Sigmoid colon (tissue), 6 donors: ENCODE measurements at regions not wholly inside any gene's neighbourhood (a gene's known extent, or its start where the extent isn't known, plus 50 kb on each side); places are given as distances from the start of the nearest gene placed in this dataset.
"Not testable (repeated sequence)": the region's sequence is repeated elsewhere in the genome, so short reads cannot be mapped to it uniquely, and the experiment has no call there.

Experiments used
- DNase-seq: peaks from one replicate; pipeline ENCODE4 v3.0.0-alpha.2; 2019
- H3K27ac ChIP-seq, 4 donors: fragments of 200-600 bp; sonication (generic); one replicate each; pipeline ENCODE4 v1.5.1; 2016 to 2019; ENCODE audit warnings: mild to moderate bottlenecking in 1 of 4
- H3K27me3 ChIP-seq, 3 donors: fragments of 200-600 bp; sonication (generic); one replicate each; pipeline ENCODE4 v1.5.1; 2019; ENCODE audit warnings: mild to moderate bottlenecking in 1 of 3
- H3K36me3 ChIP-seq, 4 donors: fragments of 200-600 bp; sonication (generic); one replicate each; pipeline ENCODE4 v1.5.1; 2016 to 2019
- H3K4me1 ChIP-seq, 4 donors: fragments of 200-600 bp; sonication (generic); one replicate each; pipeline ENCODE4 v1.5.1; 2017 to 2019
- H3K4me3 ChIP-seq, 4 donors: fragments of 200-600 bp; sonication (generic); one replicate each; pipeline ENCODE4 v1.5.1; 2017 to 2019; ENCODE audit warnings: mild to moderate bottlenecking in 2 of 4, moderate library complexity in 1 of 4
- H3K9me3 ChIP-seq, 4 donors: fragments of 200-600 bp in 3 of 4; sonication (generic) in 3 of 4; one replicate each; pipeline versions ENCODE4 v1.5.1 to v1.6.1; 2013 to 2019
- CTCF ChIP-seq, 4 experiments: fragments of 450-650 bp in 3 of 4; fragments of 200-600 bp in 1 of 4; IDR thresholded peaks; one replicate each; pipeline ENCODE4 v1.5.1; 2016 to 2019; ENCODE audit warnings: antibody characterized with exemption in 4 of 4, mild to moderate bottlenecking in 3 of 4, moderate library complexity in 2 of 4
- EP300 ChIP-seq, 4 donors: sonication (generic); formaldehyde crosslinking; IDR thresholded peaks; one replicate each; pipeline ENCODE4 v1.6.1; 2017; ENCODE audit warnings: antibody characterized with exemption in 4 of 4
- POLR2A ChIP-seq, 2 donors: fragments of 450-650 bp; IDR thresholded peaks; one replicate each; pipeline ENCODE4 v1.6.1; 2016; ENCODE audit warnings: antibody characterized with exemption in 2 of 2, mild to moderate bottlenecking in 2 of 2, moderate library complexity in 2 of 2
- POLR2AphosphoS5 ChIP-seq, 4 donors: sonication (generic); formaldehyde crosslinking; IDR thresholded peaks; one replicate each; pipeline ENCODE4 v1.6.1; 2017; ENCODE audit warnings: antibody characterized with exemption in 4 of 4
- WGBS, 2 donors: extraction: QIAGEN DNeasy Blood & Tissue Kit; methylation state at CpG; one replicate each; pipeline ENCODE4 v1.1.7; 2013; 5-methylcytosine and 5-hydroxymethylcytosine counted together
- intact Hi-C: fragments of 100-400 bp; cut with DNase I; formaldehyde crosslinking; loops from one replicate; pipeline ENCODE4 v1.15.1; 2023
- donor health status: healthy with polysubstance abuse.
- donor health status: healthy.

GRCh38 chr20:26154224-26154623 is 457.6 kb upstream of the ZNF337 start:
- TF ChIP-seq EP300 (IDR thresholded peaks at IDR 0.05) (no peak), POLR2A (IDR thresholded peaks at IDR 0.05) (no peak), POLR2AphosphoS5 (IDR thresholded peaks at IDR 0.05) (no peak), CTCF (IDR thresholded peaks at IDR 0.05) (no peak)
- H3K36me3 ChIP-seq = no peaks in the 10 kb centered on the region
- H3K27me3 ChIP-seq = no peaks in the 10 kb centered on the region
- no peaks in the 10 kb centered on the region for H3K4me1 ChIP-seq
- no peak overlapping the region for H3K4me3 ChIP-seq
- no peak overlapping the region for H3K27ac ChIP-seq
- no peak for DNase-seq
- WGBS, 2 donors = 74 to 77% methylated on average over 3 of the region's 3 CpGs
- no peaks in the 10 kb centered on the region for H3K9me3 ChIP-seq
- intact Hi-C loops = no loop called here

GRCh38 chr20:26135325-26136110 is 438.9 kb upstream of the ZNF337 start:
- Histone ChIP-seq H3K27ac (no peak overlapping the region), H3K4me3 (no peak overlapping the region), H3K27me3 (no peaks in the 10 kb centered on the region), H3K9me3 (no peaks in the 10 kb centered on the region), H3K4me1 (no peaks in the 10 kb centered on the region), H3K36me3 (no peaks in the 10 kb centered on the region)
- intact Hi-C loops = no loop called here
- no peak for TF ChIP-seq EP300 (IDR thresholded peaks at IDR 0.05)
- TF ChIP-seq POLR2A (IDR thresholded peaks at IDR 0.05) = no peak
- TF ChIP-seq CTCF (IDR thresholded peaks at IDR 0.05) = no peak
- TF ChIP-seq POLR2AphosphoS5 (IDR thresholded peaks at IDR 0.05) = no peak
- WGBS, 2 donors = 90% methylated on average over 19 of the region's 19 CpGs
- DNase-seq = no peak

GRCh38 chr20:26134606-26135005 is 438.0 kb upstream of the ZNF337 start:
- H3K4me3 ChIP-seq = no peak overlapping the region
- TF ChIP-seq POLR2AphosphoS5 (IDR thresholded peaks at IDR 0.05) (no peak), CTCF (IDR thresholded peaks at IDR 0.05) (no peak), POLR2A (IDR thresholded peaks at IDR 0.05) (no peak), EP300 (IDR thresholded peaks at IDR 0.05) (no peak)
- H3K36me3 ChIP-seq = no peaks in the 10 kb centered on the region
- H3K27ac ChIP-seq = no peak overlapping the region
- H3K9me3 ChIP-seq = no peaks in the 10 kb centered on the region
- H3K4me1 ChIP-seq = no peaks in the 10 kb centered on the region
- no peaks in the 10 kb centered on the region for H3K27me3 ChIP-seq
- 88 to 90% methylated on average over 10 of the region's 10 CpGs for WGBS, 2 donors
- DNase-seq = no peak
- intact Hi-C loops = no loop called here

- H3K27ac ChIP-seq, H3K4me1 ChIP-seq, intact Hi-C loops, H3K27me3 ChIP-seq, H3K36me3 ChIP-seq, H3K9me3 ChIP-seq, H3K4me3 ChIP-seq, DNase-seq: not testable (repeated sequence)
- 88% methylated on average over 12 of the region's 12 CpGs for WGBS, 2 donors
Observed at GRCh38 chr20:26133794-26134193, 437.1 kb upstream of the ZNF337 start.

- H3K27ac ChIP-seq, H3K4me1 ChIP-seq, H3K9me3 ChIP-seq, H3K4me3 ChIP-seq, H3K36me3 ChIP-seq, H3K27me3 ChIP-seq, DNase-seq, intact Hi-C loops: not testable (repeated sequence)
- 65 to 74% methylated on average over 2 of the region's 2 CpGs for WGBS, 2 donors
Observed at GRCh38 chr20:26120920-26121319, 424.3 kb upstream of the ZNF337 start.

GRCh38 chr20:26094498-26094897 is 397.8 kb upstream of the ZNF337 start:
- H3K27ac ChIP-seq, H3K4me3 ChIP-seq, H3K9me3 ChIP-seq, H3K4me1 ChIP-seq, intact Hi-C loops, DNase-seq, H3K36me3 ChIP-seq, H3K27me3 ChIP-seq: not testable (repeated sequence)
- WGBS, 2 donors = 77 to 84% methylated on average over 1 of the region's 1 CpG

GRCh38 chr20:26091921-26092320 is 395.3 kb upstream of the ZNF337 start:
- H3K27me3 ChIP-seq, H3K4me3 ChIP-seq, H3K4me1 ChIP-seq, intact Hi-C loops, H3K9me3 ChIP-seq, DNase-seq, H3K36me3 ChIP-seq, H3K27ac ChIP-seq: not testable (repeated sequence)
- WGBS, 2 donors = 74 to 79% methylated on average over 7 of the region's 7 CpGs

- intact Hi-C loops, H3K9me3 ChIP-seq, H3K27ac ChIP-seq, H3K4me1 ChIP-seq, H3K27me3 ChIP-seq, H3K36me3 ChIP-seq, DNase-seq, H3K4me3 ChIP-seq: not testable (repeated sequence)
- 85 to 92% methylated on average over 3 of the region's 5 CpGs for whole genome bisulfite sequencing, 2 donors
Observed at GRCh38 chr20:26086195-26086594, 389.5 kb upstream of the ZNF337 start.

- H3K4me1 ChIP-seq, H3K4me3 ChIP-seq, DNase-seq, H3K27ac ChIP-seq, H3K27me3 ChIP-seq, H3K36me3 ChIP-seq, intact Hi-C loops, H3K9me3 ChIP-seq: not testable (repeated sequence)
- WGBS, 2 donors = 84 to 86% methylated on average over 4 of the region's 4 CpGs
Observed at GRCh38 chr20:26073972-26074371, 377.3 kb upstream of the ZNF337 start.

- H3K4me1 ChIP-seq, H3K9me3 ChIP-seq, DNase-seq, intact Hi-C loops, H3K36me3 ChIP-seq, H3K27me3 ChIP-seq, H3K4me3 ChIP-seq, H3K27ac ChIP-seq: not testable (repeated sequence)
- WGBS, 2 donors = no CpG with 5 or more reads among the region's 28 CpGs
Observed at GRCh38 chr20:26059324-26059723, 362.7 kb upstream of the ZNF337 start.
